ENCODE measurements at regions not wholly inside any gene's neighbourhood (a gene's known extent, or its start where the extent isn't known, plus 50 kb on each side); places are given as distances from the start of the nearest gene placed in this dataset.
"Not testable (repeated sequence)": the region's sequence is repeated elsewhere in the genome, so short reads cannot be mapped to it uniquely, and the experiment has no call there.

GRCh38 chr10:78096486-78096885 is 62.8 kb downstream of the RPS24 start:
- not testable (repeated sequence) for H3K27me3 ChIP-seq (ENCODE audit: control insufficient read depth, insufficient read depth, low read length); DNase-seq; H3K4me3 ChIP-seq (ENCODE audit: insufficient read depth, low read depth, low read length); H3K36me3 ChIP-seq (replicated peaks; ENCODE audit: control insufficient read depth, insufficient read depth, low read length)

DNA sequence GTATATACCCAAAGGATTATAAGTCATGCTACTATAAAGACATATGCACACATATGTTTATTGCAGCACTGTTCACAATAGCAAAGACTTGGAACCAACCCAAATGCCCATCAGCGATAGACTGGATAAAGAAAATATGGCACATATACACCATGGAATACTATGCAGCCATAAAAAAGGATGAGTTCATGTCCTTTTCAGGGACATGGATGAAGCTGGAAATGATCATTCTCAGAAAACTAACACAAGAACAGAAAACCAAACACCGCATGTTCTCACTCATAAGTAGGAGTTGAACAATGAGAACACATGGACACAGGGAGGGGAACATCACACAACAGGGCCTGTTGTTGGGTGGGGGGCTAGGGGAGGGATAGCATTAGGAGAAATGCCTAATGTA is 68.9 kb downstream of the RPS24 start:
- not testable (repeated sequence) for H3K27me3 ChIP-seq (ENCODE audit: control insufficient read depth, insufficient read depth, low read length); H3K4me3 ChIP-seq (ENCODE audit: insufficient read depth, low read depth, low read length); H3K36me3 ChIP-seq (replicated peaks; ENCODE audit: control insufficient read depth, insufficient read depth, low read length); DNase-seq

GRCh38 chr10:78109210-78109609 is 75.5 kb downstream of the RPS24 start:
- DNase-seq = peak; percentile 63
- no peaks in the 10 kb centered on the region for H3K27me3 ChIP-seq (ENCODE audit: control insufficient read depth, insufficient read depth, low read length)

DNA sequence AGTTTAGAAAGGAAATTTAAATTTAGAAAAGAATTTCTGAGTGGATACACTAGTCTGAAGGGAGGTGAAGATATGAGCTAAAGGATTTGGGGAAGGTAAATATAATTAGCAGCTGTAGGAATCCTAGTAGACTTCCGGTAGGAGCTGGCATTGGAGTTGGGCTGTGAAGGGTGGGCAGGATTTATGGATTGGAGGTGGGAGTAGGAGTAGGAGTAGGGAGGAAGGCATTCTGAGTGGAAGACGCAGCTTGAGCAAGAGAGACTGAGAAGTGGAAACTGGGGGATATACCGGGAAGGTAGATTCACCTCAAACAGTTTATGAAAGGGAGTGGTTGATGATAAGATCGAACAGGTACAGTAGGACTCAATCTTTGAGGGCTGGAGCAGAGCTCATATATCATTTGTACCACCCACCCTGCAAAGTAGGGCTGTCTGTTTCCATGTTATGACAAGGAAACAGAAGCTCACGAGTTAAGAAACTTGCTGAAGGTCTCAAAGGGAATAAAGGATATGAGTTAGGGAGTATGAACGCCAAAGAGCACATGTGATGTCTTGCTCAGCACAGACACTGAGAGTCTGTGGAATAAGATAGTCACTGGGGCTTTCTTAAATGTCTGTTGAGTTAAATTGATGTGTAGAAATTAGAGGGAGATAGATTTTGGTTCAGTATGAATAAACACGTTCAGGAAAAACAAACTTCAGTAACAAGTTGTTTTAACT is 81.6 kb downstream of the RPS24 start:
- no peaks in the 10 kb centered on the region; the same call in 1 of the 2 replicates for H3K27me3 ChIP-seq (ENCODE audit: control insufficient read depth, insufficient read depth, low read length)
- no peaks in the 10 kb centered on the region for H3K36me3 ChIP-seq (replicated peaks; ENCODE audit: control insufficient read depth, insufficient read depth, low read length)
- DNase-seq = no peak
- no peak overlapping the region for H3K4me3 ChIP-seq (ENCODE audit: insufficient read depth, low read depth, low read length)

More at GRCh38 chr10:78109210-78109609, 75.5 kb downstream of the RPS24 start:
- H3K36me3 ChIP-seq (replicated peaks; ENCODE audit: control insufficient read depth, insufficient read depth, low read length) = no peaks in the 10 kb centered on the region
- no peak overlapping the region for H3K4me3 ChIP-seq (ENCODE audit: insufficient read depth, low read depth, low read length)

- H3K27me3 ChIP-seq (ENCODE audit: control insufficient read depth, insufficient read depth, low read length) = no peaks in the 10 kb centered on the region; the same call in 1 of the 2 replicates
- no peak for DNase-seq
- no peak overlapping the region for H3K4me3 ChIP-seq (ENCODE audit: insufficient read depth, low read depth, low read length)
- no peaks in the 10 kb centered on the region for H3K36me3 ChIP-seq (replicated peaks; ENCODE audit: control insufficient read depth, insufficient read depth, low read length)
Measured at GRCh38 chr10:78116361-78116760, 82.7 kb downstream of the RPS24 start.

DNA sequence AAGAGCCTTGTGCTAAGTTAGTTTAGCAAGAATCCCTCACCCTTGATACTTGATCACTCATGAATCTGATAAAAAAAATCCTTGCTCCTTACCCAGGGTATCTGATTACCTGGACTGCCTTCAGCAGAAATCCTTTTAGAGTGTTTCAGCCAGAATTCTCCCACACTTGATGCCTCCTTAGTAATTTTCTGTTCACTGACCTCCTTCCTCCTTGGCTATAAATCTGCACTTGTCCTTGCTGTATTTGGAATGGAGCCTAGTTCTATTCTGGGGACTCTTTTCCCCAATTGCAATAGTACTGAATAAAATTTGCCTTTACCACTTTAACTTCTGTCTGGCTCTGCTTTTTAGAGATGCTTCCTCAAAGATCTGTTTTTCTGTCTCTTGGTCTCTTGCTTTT is 84.9 kb downstream of the RPS24 start:
- Histone ChIP-seq H3K36me3 (replicated peaks; ENCODE audit: control insufficient read depth, insufficient read depth, low read length) (no peaks in the 10 kb centered on the region), H3K4me3 (ENCODE audit: insufficient read depth, low read depth, low read length) (no peak overlapping the region), H3K27me3 (ENCODE audit: control insufficient read depth, insufficient read depth, low read length) (no peaks in the 10 kb centered on the region; the same call in 1 of the 2 replicates)
- DNase-seq = no peak

DNA sequence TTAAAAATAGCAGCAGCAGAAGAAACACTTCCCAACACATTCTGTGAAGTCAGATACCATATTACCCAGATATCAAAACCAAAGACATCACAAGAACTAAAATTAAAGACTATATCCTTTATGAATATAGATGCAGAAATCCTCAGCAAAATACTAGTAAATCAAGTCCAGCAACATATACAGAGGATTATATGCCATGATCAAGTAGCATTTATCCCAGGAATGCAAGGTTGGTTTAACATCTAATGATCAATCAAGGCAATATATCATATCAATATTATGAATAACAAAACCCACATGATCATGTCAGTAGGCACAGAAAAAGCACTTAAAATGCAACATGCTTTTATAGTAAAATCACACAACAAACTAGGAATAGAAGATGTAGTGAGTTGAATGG is 88.1 kb downstream of the RPS24 start:
- H3K36me3 ChIP-seq (replicated peaks; ENCODE audit: control insufficient read depth, insufficient read depth, low read length) = no peaks in the 10 kb centered on the region
- no peak for DNase-seq
- no peaks in the 10 kb centered on the region; the same call in 1 of the 2 replicates for H3K27me3 ChIP-seq (ENCODE audit: control insufficient read depth, insufficient read depth, low read length)
- no peak overlapping the region for H3K4me3 ChIP-seq (ENCODE audit: insufficient read depth, low read depth, low read length)

DNA sequence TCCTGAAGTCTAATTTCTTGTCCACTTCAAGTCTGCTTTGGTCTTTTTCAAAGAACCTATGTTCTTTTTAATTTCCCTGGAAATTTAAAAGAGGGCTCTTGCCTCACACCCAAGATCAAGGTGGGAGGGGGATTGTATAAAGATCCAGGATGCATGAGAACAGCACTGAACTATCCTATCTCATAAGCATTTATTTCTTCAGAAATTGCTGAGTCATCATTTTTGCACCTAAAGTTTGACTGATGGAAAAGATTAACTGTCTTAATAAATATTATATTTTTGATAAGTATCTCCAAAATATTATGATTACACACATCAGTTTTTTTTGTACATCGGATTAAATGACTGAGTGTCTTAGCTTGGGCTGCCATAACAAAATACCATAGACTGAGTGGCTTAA is 90.5 kb downstream of the RPS24 start:
- H3K27me3 ChIP-seq (ENCODE audit: control insufficient read depth, insufficient read depth, low read length) = no peaks in the 10 kb centered on the region; the same call in 1 of the 2 replicates
- H3K36me3 ChIP-seq (replicated peaks; ENCODE audit: control insufficient read depth, insufficient read depth, low read length) = no peaks in the 10 kb centered on the region
- no peak overlapping the region for H3K4me3 ChIP-seq (ENCODE audit: insufficient read depth, low read depth, low read length)
- no peak for DNase-seq

GRCh38 chr10:78129211-78129610 is 95.5 kb downstream of the RPS24 start:
- no peak for DNase-seq
- no peaks in the 10 kb centered on the region for H3K27me3 ChIP-seq (ENCODE audit: control insufficient read depth, insufficient read depth, low read length)
- no peak overlapping the region for H3K4me3 ChIP-seq (ENCODE audit: insufficient read depth, low read depth, low read length)
- H3K36me3 ChIP-seq (replicated peaks; ENCODE audit: control insufficient read depth, insufficient read depth, low read length) = no peaks in the 10 kb centered on the region

DNA sequence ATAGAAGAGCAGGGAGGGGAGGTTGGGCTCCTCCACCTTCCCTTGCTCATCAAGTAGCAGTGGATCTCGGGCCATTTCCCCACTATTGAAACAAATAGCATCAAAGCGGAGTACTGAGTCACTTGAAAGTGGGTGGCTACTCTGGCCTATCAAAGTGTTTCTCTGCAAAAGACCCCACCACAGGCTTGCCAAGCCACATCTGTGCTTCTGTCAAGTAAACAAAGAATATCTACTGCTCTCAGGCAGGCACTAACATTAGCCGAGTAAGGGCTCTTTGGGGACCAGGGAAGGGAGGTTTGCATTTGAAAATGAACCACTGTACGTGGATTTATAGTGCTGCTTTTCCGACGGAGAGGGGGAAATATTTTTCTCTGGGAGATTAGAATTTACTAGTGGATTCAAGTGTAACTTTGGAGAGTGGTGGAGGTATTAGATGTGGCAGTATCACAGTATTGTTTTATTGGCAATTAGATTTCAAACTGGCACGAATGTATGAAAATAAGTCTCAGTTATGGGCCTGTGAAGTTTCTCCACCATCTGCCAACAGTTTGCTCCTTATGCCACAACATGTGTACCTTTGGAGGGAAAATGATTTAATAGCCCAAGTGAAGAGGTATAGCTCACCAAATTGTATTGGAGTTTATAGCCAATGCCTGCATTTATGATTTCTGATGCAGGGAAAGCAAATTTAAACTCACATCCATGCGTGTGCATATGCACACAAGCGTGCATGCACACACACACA is 97.5 kb downstream of the RPS24 start:
- H3K4me3 ChIP-seq (ENCODE audit: insufficient read depth, low read depth, low read length) = no peak overlapping the region
- H3K36me3 ChIP-seq (replicated peaks; ENCODE audit: control insufficient read depth, insufficient read depth, low read length) = no peaks in the 10 kb centered on the region
- no peak for DNase-seq
- H3K27me3 ChIP-seq (ENCODE audit: control insufficient read depth, insufficient read depth, low read length) = no peaks in the 10 kb centered on the region

DNA sequence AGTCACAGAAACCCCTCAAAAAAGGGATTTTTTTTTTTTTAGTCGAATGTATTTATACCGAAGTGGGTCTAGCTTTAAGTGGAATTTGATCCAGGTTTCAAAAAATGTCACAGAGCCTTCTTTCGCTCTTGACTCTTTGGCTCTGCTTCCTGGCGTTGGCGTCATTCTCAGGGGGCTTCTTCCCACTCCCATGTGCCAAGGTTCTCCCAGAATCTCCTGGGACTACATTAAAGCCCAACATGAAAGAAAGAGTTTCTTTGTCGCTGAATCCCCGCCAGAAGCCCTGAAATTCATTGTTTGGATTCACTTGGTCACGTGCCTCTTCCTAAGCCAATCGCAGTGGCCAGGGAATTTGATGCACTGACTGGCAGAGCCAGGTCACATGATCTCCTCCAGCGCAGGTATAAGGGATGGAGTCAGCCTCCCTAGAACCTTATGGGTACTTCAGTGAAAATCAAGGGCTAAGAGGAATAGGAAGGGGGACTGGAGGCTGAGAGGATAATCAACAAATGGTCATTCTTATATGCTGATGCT is 101.2 kb downstream of the RPS24 start:
- Histone ChIP-seq H3K36me3 (replicated peaks; ENCODE audit: control insufficient read depth, insufficient read depth, low read length) (no peaks in the 10 kb centered on the region), H3K27me3 (ENCODE audit: control insufficient read depth, insufficient read depth, low read length) (no peaks in the 10 kb centered on the region), H3K4me3 (ENCODE audit: insufficient read depth, low read depth, low read length) (no peak overlapping the region)
- DNase-seq = peak; percentile 22

DNA sequence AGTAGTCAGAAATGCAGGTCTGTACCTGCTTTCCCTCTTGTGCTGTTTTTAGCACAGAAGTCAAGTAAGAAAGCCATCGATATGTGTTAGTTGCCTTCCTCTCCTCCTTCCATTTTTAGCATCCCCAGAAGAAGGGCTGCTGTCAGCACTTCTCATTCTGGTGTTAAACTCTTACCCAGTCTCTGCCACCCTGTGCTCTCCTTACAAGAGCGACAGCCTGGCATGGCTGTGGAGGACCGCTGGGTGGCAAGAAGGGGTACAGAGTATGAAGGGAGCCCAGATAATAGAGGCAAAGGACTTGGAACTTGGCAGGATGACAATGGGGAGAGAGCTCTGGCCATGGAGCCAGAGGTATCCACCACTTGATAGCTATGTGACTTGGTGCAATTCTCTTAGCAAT is 103.5 kb downstream of the RPS24 start:
- Histone ChIP-seq H3K27me3 (ENCODE audit: control insufficient read depth, insufficient read depth, low read length) (no peaks in the 10 kb centered on the region), H3K4me3 (ENCODE audit: insufficient read depth, low read depth, low read length) (no peak overlapping the region), H3K36me3 (replicated peaks; ENCODE audit: control insufficient read depth, insufficient read depth, low read length) (no peaks in the 10 kb centered on the region)
- no peak for DNase-seq

- H3K4me3 ChIP-seq (ENCODE audit: insufficient read depth, low read depth, low read length) = no peak overlapping the region
- DNase-seq = peak; percentile 70
- no peaks in the 10 kb centered on the region for H3K36me3 ChIP-seq (replicated peaks; ENCODE audit: control insufficient read depth, insufficient read depth, low read length)
- no peaks in the 10 kb centered on the region for H3K27me3 ChIP-seq (ENCODE audit: control insufficient read depth, insufficient read depth, low read length)
Measured at GRCh38 chr10:78139341-78139740, 105.7 kb downstream of the RPS24 start.

DNA sequence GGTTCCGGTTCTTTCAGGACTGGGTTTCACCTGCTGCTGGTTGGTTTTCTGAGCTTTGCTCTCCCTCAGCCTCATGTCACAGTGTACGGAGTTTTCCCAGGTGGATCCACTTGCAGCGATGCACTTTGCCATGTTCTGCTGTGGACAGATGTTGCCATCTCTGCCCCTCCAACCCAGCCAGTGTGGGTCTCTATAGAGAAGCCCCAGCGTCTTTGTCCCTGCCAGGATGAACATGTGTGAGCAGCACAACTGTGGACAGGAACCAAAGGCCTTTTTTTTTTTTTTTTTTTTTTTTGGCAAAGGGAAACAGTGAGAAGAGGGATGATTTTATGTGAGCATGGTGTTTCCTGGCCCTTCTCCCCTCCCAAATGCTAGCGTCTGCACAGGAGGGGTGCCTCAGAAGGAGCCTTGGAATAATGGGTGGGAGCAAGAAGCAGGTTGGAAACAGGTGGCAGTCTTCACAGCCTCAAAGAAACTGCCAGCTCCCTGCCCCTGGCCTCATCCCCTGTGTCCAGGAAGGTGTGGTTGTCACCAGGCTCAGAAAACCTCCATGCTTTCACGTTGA is 106.5 kb downstream of the RPS24 start:
- Histone ChIP-seq H3K4me3 (ENCODE audit: insufficient read depth, low read depth, low read length) (no peak overlapping the region), H3K27me3 (ENCODE audit: control insufficient read depth, insufficient read depth, low read length) (no peaks in the 10 kb centered on the region), H3K36me3 (replicated peaks; ENCODE audit: control insufficient read depth, insufficient read depth, low read length) (no peaks in the 10 kb centered on the region)
- DNase-seq = no peak

GRCh38 chr10:78143576-78143975 is 109.9 kb downstream of the RPS24 start:
- no peaks in the 10 kb centered on the region for H3K27me3 ChIP-seq (ENCODE audit: control insufficient read depth, insufficient read depth, low read length)
- H3K36me3 ChIP-seq (replicated peaks; ENCODE audit: control insufficient read depth, insufficient read depth, low read length) = no peaks in the 10 kb centered on the region
- H3K4me3 ChIP-seq (ENCODE audit: insufficient read depth, low read depth, low read length) = no peak overlapping the region
- no peak for DNase-seq

Measured in H7 (cell line).